GM12878 (cell line): ENCODE measurements at regions not wholly inside any gene's neighbourhood (a gene's known extent, or its start where the extent isn't known, plus 50 kb on each side); places are given as distances from the start of the nearest gene placed in this dataset.

Experiments
- BCL11A ChIP-seq: IDR thresholded peaks from 2 replicates; pipeline ENCODE4 v1.6.1; 2011; ENCODE audit warnings: low read depth, low read length
- ESRRA ChIP-seq: IDR thresholded peaks from 2 replicates; pipeline ENCODE4 v1.6.1; 2012; ENCODE audit warnings: mild to moderate bottlenecking, low read length, improper control_type of control experiment
- ETV6 ChIP-seq, 2 experiments: fragments of 450-650 bp in 1 of 2; IDR thresholded peaks in 1 of 2; conservative IDR thresholded peaks in 1 of 2; 2 replicates each; pipeline ENCODE4 v1.6.1; 2014; ENCODE audit warnings: antibody characterized with exemption in 1 of 2, borderline replicate concordance in 1 of 2, low read depth in 1 of 2, mild to moderate bottlenecking in 1 of 2, moderate library complexity in 1 of 2
- PAX8 ChIP-seq: fragments of 450-650 bp; IDR thresholded peaks from 2 replicates; pipeline ENCODE4 v1.6.1; 2017; ENCODE audit warnings: mild to moderate bottlenecking, moderate library complexity
- POLR2A ChIP-seq: IDR thresholded peaks from 2 replicates; pipeline ENCODE4 v1.6.1; 2011; ENCODE audit warnings: low read depth, mild to moderate bottlenecking, low read length
- RAD21 ChIP-seq: IDR thresholded peaks from 2 replicates; pipeline ENCODE4 v1.6.1; 2011; ENCODE audit warnings: mild to moderate bottlenecking, low read depth, low read length, moderate library complexity; ENCODE audit not compliant: insufficient read depth
- SMARCA5 ChIP-seq: fragments of 450-650 bp; IDR thresholded peaks from 2 replicates; pipeline ENCODE4 v1.6.1; 2017; ENCODE audit warnings: mild to moderate bottlenecking
- STAT1 ChIP-seq: fragments of 450-650 bp; conservative IDR thresholded peaks from 2 replicates; pipeline ENCODE4 v1.6.1; 2014; ENCODE audit warnings: antibody characterized with exemption, mild to moderate bottlenecking
- SUPT20H ChIP-seq: IDR thresholded peaks from 2 replicates; pipeline ENCODE4 v1.6.1; 2011; ENCODE audit warnings: low read depth, mild to moderate bottlenecking, low read length, moderate library complexity, borderline replicate concordance; ENCODE audit not compliant: control insufficient read depth
- TBL1XR1 ChIP-seq: IDR thresholded peaks from 2 replicates; pipeline ENCODE4 v1.6.1; 2012; ENCODE audit warnings: low read depth, low read length, improper control_type of control experiment
- ZBTB11 ChIP-seq: fragments of 450-650 bp; formaldehyde crosslinking; IDR thresholded peaks from 2 replicates; pipeline ENCODE4 v1.5.0; 2022; ENCODE audit warnings: mild to moderate bottlenecking, missing genetic modification characterization
- ZNF217 ChIP-seq: fragments of 450-650 bp; IDR thresholded peaks from 2 replicates; pipeline ENCODE4 v1.6.1; 2017; ENCODE audit warnings: antibody characterized with exemption, mild to moderate bottlenecking
- TF ChIP-seq, protein P1 (sequence below): IDR thresholded peaks from 2 replicates; pipeline ENCODE4 v1.6.1; 2012; ENCODE audit warnings: low read depth, low read length, improper control_type of control experiment

- TF ChIP-seq ZBTB11 (CRISPR knock-in tag) (no peak), POLR2A (peak; percentile 65), ZNF217 (peak; percentile 39; the same call in 1 of the 2 replicates), SMARCA5 (no peak), ETV6 (conservative IDR thresholded peaks at IDR 0.05 in 1 of 2, IDR thresholded peaks at IDR 0.05 in 1 of 2; ENCODE audit: borderline replicate concordance in 1 of 2, low read depth in 1 of 2) (no peak), ESRRA (no peak), STAT1 (no peak; the same call in 1 of the 2 replicates), SUPT20H (no peak), TBL1XR1 (no peak), PAX8 (no peak), RAD21 (no peak), BCL11A (no peak)
- TF ChIP-seq, protein P1, sequence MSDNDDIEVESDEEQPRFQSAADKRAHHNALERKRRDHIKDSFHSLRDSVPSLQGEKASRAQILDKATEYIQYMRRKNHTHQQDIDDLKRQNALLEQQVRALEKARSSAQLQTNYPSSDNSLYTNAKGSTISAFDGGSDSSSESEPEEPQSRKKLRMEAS: no peak
Observed at GRCh38 chr13:50123862-50124535, 108.8 kb downstream of the KCNRG start (continued).
